Right forelimb (tissue), 1 donor: ENCODE measurements at regions not wholly inside any gene's neighbourhood (a gene's known extent, or its start where the extent isn't known, plus 50 kb on each side); places are given as distances from the start of the nearest gene placed in this dataset.
"Not testable (repeated sequence)": the region's sequence is repeated elsewhere in the genome, so short reads cannot be mapped to it uniquely, and the experiment has no call there.

Experiments
- DNase-seq: peaks from one replicate; pipeline ENCODE4 v3.0.0-alpha.2; 2018

DNA sequence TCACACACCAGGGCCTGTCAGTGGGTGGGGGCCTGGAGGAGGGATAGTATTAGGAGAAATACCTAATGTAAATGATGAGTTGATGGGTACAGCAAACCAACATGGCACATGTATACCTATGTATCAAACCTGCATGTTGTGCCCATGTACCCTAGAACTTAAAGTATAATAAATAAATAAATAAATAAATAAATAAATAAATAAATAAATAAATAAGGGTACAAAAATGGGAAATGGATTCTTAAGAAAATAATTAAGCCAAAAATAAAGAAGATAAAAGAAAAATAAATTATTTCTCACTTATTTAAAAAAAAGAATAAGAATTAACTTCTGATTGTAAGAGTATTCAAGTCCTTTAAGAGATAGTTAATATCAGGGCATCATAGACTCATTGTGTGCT is 117.3 kb upstream of the API5 start:
- not testable (repeated sequence) for DNase-seq

DNA sequence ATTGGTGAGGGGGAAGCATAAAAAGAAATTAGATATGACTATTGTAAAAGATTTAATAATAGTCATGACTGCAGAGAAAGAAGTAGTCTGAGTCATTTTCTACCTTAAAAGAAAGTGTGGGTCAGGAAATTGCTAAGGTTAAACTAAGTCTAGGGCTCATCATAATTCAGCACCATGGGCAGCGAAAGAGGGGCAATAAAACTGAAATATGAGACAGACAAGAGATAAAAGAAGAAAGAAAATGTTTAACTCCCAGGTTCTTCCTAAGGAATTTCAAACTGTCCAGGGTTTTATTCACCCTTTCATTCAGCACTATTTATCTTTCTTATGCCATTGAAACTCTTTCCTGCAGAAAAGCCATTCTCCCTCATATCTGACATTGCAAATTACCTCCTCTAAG is 114.4 kb upstream of the API5 start:
- no peak for DNase-seq

DNA sequence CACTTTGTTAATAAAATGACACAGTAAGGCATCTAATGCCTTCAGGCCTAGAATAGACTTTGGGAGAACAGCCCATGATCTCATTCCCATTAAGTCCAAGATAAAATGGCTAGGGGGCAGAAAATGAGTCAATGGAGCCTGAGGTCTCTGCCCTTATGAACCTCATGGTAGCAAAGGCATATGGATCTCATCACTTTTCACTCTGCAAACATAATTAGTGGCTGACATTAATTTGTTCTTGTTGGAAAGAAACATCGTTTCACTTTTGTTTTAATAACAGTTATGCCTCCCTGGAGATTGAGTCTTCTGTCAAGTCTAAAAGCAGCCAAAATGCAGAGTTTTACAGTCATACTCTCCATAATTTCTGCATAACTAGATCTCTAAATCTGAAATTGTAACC is 111.8 kb upstream of the API5 start:
- no peak for DNase-seq

DNA sequence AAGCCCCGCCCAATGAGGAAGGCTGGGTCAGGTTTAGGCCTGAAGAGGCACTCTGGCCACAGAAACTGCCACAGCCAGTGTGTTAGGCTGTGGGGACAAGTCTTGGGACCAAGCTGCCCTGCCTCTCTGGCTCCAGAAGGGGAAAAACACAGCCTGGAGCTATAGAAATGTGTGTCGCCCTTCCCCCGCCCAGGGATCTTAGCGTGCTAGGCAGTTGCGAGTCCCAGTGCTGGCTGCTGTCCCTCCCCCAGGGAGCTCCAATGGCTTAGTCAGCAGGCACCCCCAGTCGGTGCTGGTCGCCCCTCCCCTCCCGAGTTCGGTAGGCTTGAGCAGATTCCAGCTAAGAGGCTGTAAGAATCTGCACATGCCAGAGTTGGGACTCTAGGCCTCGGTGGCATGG is 99.5 kb upstream of the API5 start:
- no peak for DNase-seq

DNA sequence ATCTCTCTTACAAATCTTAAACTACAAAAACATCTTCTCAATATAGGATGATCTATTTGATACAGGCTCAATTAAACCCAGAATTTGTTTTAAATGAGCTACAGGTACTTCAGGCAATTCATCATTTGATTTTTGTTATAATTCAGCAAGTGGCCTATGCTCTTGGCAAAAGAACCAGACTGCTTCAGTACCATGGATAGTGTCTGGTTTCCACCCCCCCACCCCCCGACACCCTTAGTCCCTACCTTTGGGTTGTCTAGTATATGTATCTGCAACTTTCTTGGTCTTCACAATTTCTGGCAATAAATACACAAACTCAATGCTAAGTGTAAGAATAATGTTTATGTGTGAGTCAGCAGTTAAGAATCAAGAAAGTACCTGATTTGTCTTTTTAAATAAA is 97.3 kb upstream of the API5 start:
- DNase-seq, result no peak

DNA sequence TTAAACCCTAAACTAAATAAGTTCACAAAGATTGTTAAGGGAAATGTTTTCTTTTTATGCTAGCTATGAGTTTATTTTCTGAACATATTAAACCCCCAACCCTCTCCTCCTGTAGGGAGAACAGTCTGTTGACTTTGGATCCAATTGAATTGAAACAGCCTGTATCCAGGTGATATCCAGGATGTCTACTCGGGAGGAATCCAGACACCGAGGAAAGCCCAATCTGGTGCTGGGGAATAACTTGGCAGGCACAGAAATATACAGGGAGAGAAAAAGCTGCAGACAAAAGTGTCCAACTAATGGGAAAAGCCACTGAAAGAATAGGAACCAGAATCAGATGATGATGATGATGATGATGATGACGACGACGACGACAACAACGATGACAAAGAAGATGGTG is 93.9 kb upstream of the API5 start:
- DNase-seq, result no peak

DNA sequence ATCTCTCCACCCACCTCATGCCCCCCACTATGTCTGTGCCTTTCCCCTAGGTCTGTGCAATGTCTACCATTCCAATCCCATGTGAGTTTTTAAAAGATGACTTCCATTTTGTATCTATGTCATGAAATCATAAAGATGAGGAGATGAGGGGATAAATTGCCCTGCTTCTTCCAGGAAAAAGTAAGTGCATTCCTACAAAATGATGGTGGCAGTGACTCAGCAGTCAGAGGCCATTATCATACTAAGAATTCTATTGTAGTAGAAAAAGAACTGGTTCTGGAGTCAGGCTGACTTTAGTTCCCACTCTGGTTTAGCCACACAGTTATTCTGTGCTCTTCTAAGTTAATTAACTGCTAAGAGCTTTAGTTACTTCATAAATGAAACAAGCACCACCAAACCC is 89.6 kb upstream of the API5 start:
- DNase-seq, result no peak

DNA sequence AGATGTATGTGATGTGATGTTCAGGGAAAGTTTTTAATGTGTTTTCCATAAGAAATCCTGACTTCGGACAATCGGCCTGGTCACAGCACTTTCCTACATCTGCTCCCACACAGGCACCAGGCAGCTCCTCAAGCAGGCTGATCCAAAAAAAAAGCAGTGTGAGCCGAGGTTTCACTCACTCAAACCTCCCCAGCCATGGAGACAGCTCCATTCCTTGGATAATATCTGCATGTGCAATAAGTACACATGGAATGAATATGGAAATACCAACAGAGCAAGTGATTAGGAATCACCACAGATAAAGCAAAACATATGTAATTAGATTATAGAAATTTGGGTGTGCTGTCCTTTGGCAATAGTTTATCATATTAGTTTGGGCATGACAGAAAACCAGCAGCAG is 88.8 kb upstream of the API5 start:
- no peak for DNase-seq

DNA sequence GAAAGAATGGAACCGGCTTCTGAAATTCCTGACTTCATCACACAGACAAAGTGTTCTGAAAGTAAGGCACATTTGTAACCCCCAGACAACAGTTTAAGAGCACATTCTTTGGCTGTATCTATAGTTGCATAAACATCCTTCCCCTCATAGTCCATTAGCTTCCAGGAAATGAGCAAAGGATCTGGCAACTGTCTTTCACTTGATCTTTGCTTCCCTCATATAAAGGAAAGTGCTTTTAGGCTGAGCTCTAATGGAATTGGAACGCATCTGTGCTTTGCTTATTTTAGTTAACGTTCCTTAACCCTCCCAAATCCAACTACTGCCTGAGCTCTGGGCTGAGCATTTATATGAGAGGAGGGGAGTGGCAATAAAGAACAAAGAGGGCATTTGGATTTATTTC is 76.9 kb upstream of the API5 start:
- no peak for DNase-seq

DNA sequence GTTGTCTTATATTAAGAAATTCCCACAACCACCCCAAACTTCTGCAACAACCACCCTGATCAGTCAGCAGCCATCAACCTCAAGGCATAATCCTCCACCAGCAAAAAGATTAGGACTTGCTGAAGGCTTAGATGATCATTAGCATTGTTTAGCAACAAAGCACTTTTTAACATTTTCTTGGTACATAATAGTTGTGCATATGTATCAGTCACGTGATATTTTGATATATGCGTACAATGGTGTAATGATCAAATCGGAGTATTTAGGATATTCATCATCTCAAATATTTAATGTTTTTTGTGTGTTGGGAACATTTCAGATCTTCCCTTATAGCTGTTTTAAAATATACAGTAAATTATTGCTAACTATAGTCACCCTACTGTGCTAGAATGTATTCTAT is 73.5 kb upstream of the API5 start:
- DNase-seq, result no peak

DNA sequence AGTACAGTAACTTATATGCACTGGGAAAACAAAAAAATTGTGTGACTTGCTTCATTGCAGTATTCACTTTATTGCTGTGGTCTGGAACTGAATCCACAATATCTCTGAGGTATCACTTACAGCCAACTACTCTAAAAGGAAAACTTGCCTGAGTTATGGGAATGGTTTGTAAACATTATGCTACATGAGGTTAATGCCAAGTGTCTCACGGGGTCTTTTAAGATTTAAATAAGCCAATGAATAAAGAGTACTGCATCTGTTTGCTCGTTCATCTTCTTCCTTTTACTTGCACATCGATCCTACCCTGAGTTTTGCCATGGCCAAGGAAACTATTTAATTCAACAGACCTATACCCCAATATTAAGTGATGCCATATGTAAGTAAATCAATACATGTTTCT is 72.0 kb upstream of the API5 start:
- DNase-seq, result no peak

DNA sequence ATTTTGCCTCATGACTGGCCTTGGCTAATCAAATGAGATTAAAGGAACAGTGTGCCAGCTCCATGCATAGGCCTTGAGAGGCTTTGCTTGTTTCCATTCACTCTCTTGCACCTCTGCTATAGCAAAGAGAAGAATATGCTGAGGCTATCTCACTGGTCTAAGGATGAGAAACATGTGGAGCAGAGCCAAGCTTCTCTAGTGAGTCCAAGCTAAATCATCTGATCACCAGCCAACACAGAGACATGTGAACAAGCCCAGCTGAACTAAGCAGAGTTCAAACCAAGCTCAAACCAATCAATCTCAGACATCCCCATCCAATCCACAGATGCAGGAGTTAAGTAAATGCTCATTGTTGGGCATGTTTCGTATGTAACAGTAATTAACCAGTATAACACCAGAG is 69.4 kb upstream of the API5 start:
- no peak for DNase-seq

DNA sequence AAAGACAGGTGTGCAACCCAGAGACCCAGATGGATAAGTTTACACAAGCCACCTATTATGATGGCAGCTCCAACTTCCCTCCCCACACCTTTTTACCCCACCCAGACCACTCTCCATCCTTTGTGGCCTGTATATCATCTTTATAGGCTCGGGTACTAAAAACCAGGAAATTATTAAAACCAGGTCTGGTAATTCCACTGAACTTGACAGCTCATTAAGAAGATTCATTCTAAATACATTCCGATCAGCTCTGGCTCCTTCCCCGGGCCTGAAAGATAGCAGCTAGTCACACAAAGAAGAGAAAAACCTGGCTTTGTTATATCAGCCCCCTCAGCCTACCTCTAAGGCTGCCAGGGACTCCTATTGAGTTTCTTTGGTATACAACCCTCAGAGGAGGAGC is 67.9 kb upstream of the API5 start:
- DNase-seq, result no peak

DNA sequence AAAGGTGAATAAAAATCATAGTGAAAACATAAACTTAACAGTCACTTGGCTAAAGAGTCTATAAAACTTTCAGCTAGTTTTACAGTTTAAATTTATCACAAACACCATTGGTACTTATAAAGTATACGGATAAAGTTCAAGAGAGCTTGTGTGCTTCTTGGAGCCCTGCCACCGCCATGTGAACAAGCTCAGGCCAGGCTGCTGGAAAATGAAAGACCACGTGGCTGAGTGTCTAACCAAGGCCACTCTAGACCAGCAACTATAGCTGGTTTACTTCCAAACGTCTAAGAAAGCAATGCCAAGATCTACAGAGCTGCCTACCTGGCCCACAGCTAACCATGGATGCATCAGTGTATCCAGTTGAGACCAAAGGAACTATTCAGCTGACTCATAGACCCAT is 66.3 kb upstream of the API5 start:
- no peak for DNase-seq

DNA sequence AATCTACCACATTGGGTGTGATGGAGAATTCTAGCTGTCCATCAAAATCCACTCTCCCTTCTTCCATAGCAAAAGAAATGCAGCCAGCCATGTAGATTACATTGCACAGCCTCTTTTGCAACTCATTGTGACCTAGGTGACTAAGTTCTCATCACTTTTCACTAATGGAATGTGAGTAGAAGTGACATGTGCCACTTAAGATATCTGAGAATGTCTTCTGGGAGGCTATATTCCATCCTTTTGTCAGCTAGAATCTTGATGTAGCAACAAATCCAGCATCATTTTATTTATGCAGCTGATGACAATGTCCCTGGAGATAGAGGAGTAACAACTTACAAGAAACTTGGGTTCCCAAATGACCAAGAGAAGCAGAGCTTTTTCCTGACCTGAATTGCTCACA is 61.5 kb upstream of the API5 start:
- no peak for DNase-seq

DNA sequence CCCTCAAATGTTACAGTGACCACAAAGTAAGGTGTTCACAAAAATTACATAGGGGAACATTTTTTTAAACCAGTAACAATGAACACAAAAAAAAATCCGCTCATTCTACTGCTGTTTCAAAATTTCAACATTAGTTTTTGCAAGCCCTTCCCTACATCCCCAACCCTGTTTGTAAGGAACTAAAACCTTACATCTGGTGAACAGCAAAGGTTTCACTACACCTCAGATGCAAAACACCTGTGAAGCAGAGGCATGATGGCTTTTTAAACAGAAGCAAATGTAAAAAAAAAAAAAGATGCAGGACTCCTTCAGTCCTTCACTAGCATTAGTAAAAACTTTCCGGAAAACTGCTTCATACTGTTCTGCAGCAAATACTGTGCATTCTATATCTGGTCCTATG is 50.0 kb upstream of the API5 start:
- no peak for DNase-seq
